GM23248 (cell line): ENCODE measurements at regions not wholly inside any gene's neighbourhood (a gene's known extent, or its start where the extent isn't known, plus 50 kb on each side); places are given as distances from the start of the nearest gene placed in this dataset.

ENCODE experiments used
- DNase-seq: peaks from one replicate; pipeline ENCODE4 v3.0.0-alpha.2; 2015
- H2AFZ ChIP-seq: fragments of 200-600 bp; sonication (generic); 2 replicates; pipeline ENCODE4 v1.6.1; 2016; ENCODE audit warnings: antibody characterized with exemption
- H3F3A ChIP-seq: fragments of 200-600 bp; sonication (generic); 2 replicates; pipeline ENCODE4 v1.6.1; 2016; ENCODE audit warnings: mild to moderate bottlenecking, antibody characterized with exemption, mixed run types; ENCODE audit not compliant: insufficient read depth
- H3K27ac ChIP-seq: fragments of 200-600 bp; sonication (generic); 2 replicates; pipeline ENCODE4 v1.5.1; 2016; ENCODE audit warnings: mild to moderate bottlenecking
- H3K27me3 ChIP-seq: fragments of 200-600 bp; sonication (generic); replicated peaks from 2 replicates; pipeline ENCODE4 v1.6.1; 2016; ENCODE audit warnings: mild to moderate bottlenecking; ENCODE audit not compliant: insufficient read depth
- H3K36me3 ChIP-seq: fragments of 200-600 bp; sonication (generic); 2 replicates; pipeline ENCODE4 v1.6.1; 2016; ENCODE audit warnings: low read depth, mild to moderate bottlenecking
- H3K4me1 ChIP-seq: fragments of 200-600 bp; sonication (generic); 2 replicates; pipeline ENCODE4 v1.6.1; 2016; ENCODE audit warnings: mild to moderate bottlenecking; ENCODE audit not compliant: insufficient read depth
- H3K4me2 ChIP-seq: fragments of 200-600 bp; sonication (generic); one replicate; pipeline ENCODE4 v1.6.1; 2016; ENCODE audit warnings: mild to moderate bottlenecking; ENCODE audit not compliant: unreplicated experiment
- H3K4me3 ChIP-seq: fragments of 200-600 bp; sonication (generic); 2 replicates; pipeline ENCODE4 v1.5.1; 2016; ENCODE audit warnings: mild to moderate bottlenecking
- H3K79me2 ChIP-seq: fragments of 200-600 bp; sonication (generic); 2 replicates; pipeline ENCODE4 v1.6.1; 2016; ENCODE audit warnings: mild to moderate bottlenecking; ENCODE audit not compliant: insufficient read depth
- H3K9ac ChIP-seq: fragments of 200-600 bp; sonication (generic); 2 replicates; pipeline ENCODE4 v1.6.1; 2016; ENCODE audit warnings: mild to moderate bottlenecking
- H3K9me2 ChIP-seq: fragments of 200-600 bp; sonication (generic); 2 replicates; pipeline ENCODE4 v1.6.1; 2016; ENCODE audit warnings: mixed run types, mild to moderate bottlenecking, moderate library complexity; ENCODE audit not compliant: insufficient read depth
- H3K9me3 ChIP-seq: fragments of 200-600 bp; sonication (generic); one replicate; pipeline ENCODE4 v1.6.1; 2017; ENCODE audit warnings: low read depth
- H4K20me1 ChIP-seq: fragments of 200-600 bp; sonication (generic); 2 replicates; pipeline ENCODE4 v1.6.0; 2016; ENCODE audit not compliant: insufficient read depth
- EZH2 ChIP-seq: fragments of 200-600 bp; sonication (generic); IDR thresholded peaks from 2 replicates; pipeline ENCODE4 v1.6.1; 2018; ENCODE audit warnings: antibody characterized with exemption, mild to moderate bottlenecking; ENCODE audit not compliant: insufficient read depth, poor library complexity, severe bottlenecking
- EZH2phosphoT487 ChIP-seq: fragments of 200-600 bp; sonication (generic); IDR thresholded peaks from 2 replicates; pipeline ENCODE4 v1.6.1; 2018; ENCODE audit warnings: antibody characterized with exemption, moderate library complexity, mild to moderate bottlenecking, low read depth; ENCODE audit not compliant: insufficient read depth
- WGBS, 2 experiments: methylation state at CpG; one replicate each; pipeline ENCODE4 v1.1.6; 2015 to 2017; ENCODE audit warnings: low lambda C conversion rate in 2 of 2, low coverage in 1 of 2; ENCODE audit errors: missing lambda C conversion rate in 2 of 2; 5-methylcytosine and 5-hydroxymethylcytosine counted together
- in situ Hi-C: fragments of 300-500 bp; cut with MboI; formaldehyde crosslinking; loops from 2 replicates; pipeline ENCODE4 v1.15.0; 2020

DNA sequence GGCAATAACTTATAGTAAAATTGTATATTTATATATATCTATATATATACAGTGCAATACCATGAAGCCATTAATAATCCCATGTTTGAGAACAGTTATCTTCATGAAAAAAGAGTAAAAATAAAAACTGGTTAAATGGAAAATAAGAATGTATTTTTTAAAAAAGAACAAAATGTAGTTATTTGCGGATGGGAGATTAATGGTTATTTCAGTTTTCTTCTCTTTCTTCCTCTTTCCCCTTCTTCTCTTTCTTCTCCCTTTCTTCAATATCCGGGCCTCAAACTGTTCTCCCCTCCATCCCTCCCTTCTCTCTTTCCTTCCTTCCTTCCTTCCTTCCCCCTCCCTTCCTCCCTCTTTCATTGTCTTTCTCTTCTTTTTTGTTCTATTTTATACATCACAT, 1301.7 kb upstream of the IGFBP7 start:
- H3K27ac ChIP-seq: no peak overlapping the region
- H3K36me3 ChIP-seq: no peaks in the 10 kb centered on the region
- H3K27me3 ChIP-seq: no peaks in the 10 kb centered on the region
- H2AFZ ChIP-seq: no peak overlapping the region
- TF ChIP-seq EZH2phosphoT487 (no peak), EZH2 (no peak)
- no peaks in the 10 kb centered on the region for H3K9me3 ChIP-seq
- no peak overlapping the region for H3K9ac ChIP-seq
- 35 to 47% methylated on average over 2 of the region's 2 CpGs for WGBS, 2 experiments
- no peaks in the 10 kb centered on the region for H3K9me2 ChIP-seq
- in situ Hi-C loops: no loop called here
- no peak overlapping the region for H3K4me2 ChIP-seq
- H4K20me1 ChIP-seq: no peaks in the 10 kb centered on the region
- H3F3A ChIP-seq: no peaks in the 10 kb centered on the region
- no peak overlapping the region for H3K4me3 ChIP-seq
- no peaks in the 10 kb centered on the region for H3K79me2 ChIP-seq
- H3K4me1 ChIP-seq: no peaks in the 10 kb centered on the region
- DNase-seq: no peak

- H3K9ac ChIP-seq: no peak overlapping the region
- H3K4me3 ChIP-seq: no peak overlapping the region
- no peaks in the 10 kb centered on the region for H4K20me1 ChIP-seq
- H3K79me2 ChIP-seq: no peaks in the 10 kb centered on the region
- no peaks in the 10 kb centered on the region for H3K36me3 ChIP-seq
- H3K9me2 ChIP-seq: no peaks in the 10 kb centered on the region
- no peaks in the 10 kb centered on the region for H3K27me3 ChIP-seq
- WGBS, 2 experiments: 35 to 40% methylated on average over 2 of the region's 2 CpGs
- no peaks in the 10 kb centered on the region for H3K4me1 ChIP-seq
- no peak overlapping the region for H2AFZ ChIP-seq
- no peak for DNase-seq
- TF ChIP-seq EZH2phosphoT487: no peak
- TF ChIP-seq EZH2: no peak
- no peaks in the 10 kb centered on the region for H3K9me3 ChIP-seq
- no peaks in the 10 kb centered on the region for H3F3A ChIP-seq
- H3K27ac ChIP-seq: no peak overlapping the region
- in situ Hi-C loops: no loop called here
- H3K4me2 ChIP-seq: no peak overlapping the region
Observed at GRCh38 chr4:58406762-58407161, 1296.6 kb upstream of the IGFBP7 start.

DNA sequence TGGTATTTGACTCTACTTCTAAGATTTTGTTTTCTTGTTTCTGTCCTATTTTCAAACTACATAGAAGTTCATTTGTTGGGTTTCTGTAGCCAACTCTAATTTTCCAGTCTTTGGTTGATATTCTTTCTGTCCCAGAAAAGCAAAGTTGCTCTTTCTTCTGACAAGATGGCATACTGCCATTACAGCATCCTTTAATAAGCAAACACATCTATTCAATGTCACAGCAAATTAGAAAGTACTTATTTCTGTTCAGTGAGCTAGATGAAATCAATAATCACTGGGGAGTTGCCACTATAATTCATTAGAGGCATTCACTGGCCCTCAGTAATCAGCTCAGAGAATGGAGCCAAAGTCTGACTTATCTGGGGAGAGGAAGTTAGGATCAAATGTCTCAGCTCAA, 1258.0 kb upstream of the IGFBP7 start:
- no peak overlapping the region for H3K9ac ChIP-seq
- H3K9me2 ChIP-seq: no peaks in the 10 kb centered on the region
- H4K20me1 ChIP-seq: no peaks in the 10 kb centered on the region
- no peaks in the 10 kb centered on the region for H3K36me3 ChIP-seq
- H3F3A ChIP-seq: no peaks in the 10 kb centered on the region
- no peak overlapping the region for H3K4me2 ChIP-seq
- H3K27me3 ChIP-seq: no peaks in the 10 kb centered on the region
- TF ChIP-seq EZH2phosphoT487: no peak
- no peak for TF ChIP-seq EZH2
- H3K4me3 ChIP-seq: no peak overlapping the region
- no peak overlapping the region for H2AFZ ChIP-seq
- no peaks in the 10 kb centered on the region for H3K9me3 ChIP-seq
- no peaks in the 10 kb centered on the region for H3K79me2 ChIP-seq
- H3K4me1 ChIP-seq: no peaks in the 10 kb centered on the region
- no peak for DNase-seq
- H3K27ac ChIP-seq: no peak overlapping the region
- in situ Hi-C loops: no loop called here

GRCh38 chr4:58360354-58361133, 1250.4 kb upstream of the IGFBP7 start:
- no peak overlapping the region for H3K4me3 ChIP-seq
- no peaks in the 10 kb centered on the region for H3K79me2 ChIP-seq
- H3K9me2 ChIP-seq: no peaks in the 10 kb centered on the region
- 9 to 16% methylated on average over 4 to 5 of the region's 5 CpGs for WGBS, 2 experiments
- no peaks in the 10 kb centered on the region for H3K36me3 ChIP-seq
- TF ChIP-seq EZH2 (no peak), EZH2phosphoT487 (no peak)
- H4K20me1 ChIP-seq: no peaks in the 10 kb centered on the region
- no peak overlapping the region for H2AFZ ChIP-seq
- H3K4me1 ChIP-seq: no peaks in the 10 kb centered on the region
- in situ Hi-C loops: no loop called here
- H3K9me3 ChIP-seq: no peaks in the 10 kb centered on the region
- no peak overlapping the region for H3K27ac ChIP-seq
- no peak for DNase-seq
- no peaks in the 10 kb centered on the region for H3K27me3 ChIP-seq
- H3K4me2 ChIP-seq: no peak overlapping the region
- no peak overlapping the region for H3K9ac ChIP-seq
- H3F3A ChIP-seq: no peaks in the 10 kb centered on the region

- Histone ChIP-seq H3K27ac (no peak overlapping the region), H3K9ac (no peak overlapping the region), H3K36me3 (no peaks in the 10 kb centered on the region), H3K4me1 (no peaks in the 10 kb centered on the region), H3K9me2 (no peaks in the 10 kb centered on the region), H3K27me3 (no peaks in the 10 kb centered on the region), H2AFZ (no peak overlapping the region), H3F3A (no peaks in the 10 kb centered on the region), H3K4me2 (no peak overlapping the region), H4K20me1 (no peaks in the 10 kb centered on the region), H3K4me3 (no peak overlapping the region), H3K79me2 (no peaks in the 10 kb centered on the region), H3K9me3 (no peaks in the 10 kb centered on the region)
- DNase-seq: no peak
- in situ Hi-C loops: no loop called here
- WGBS, 2 experiments: 14 to 25% methylated on average over 3 of the region's 3 CpGs
- TF ChIP-seq EZH2phosphoT487 (no peak), EZH2 (no peak)
Observed at GRCh38 chr4:58359590-58359989, 1249.4 kb upstream of the IGFBP7 start.
